GM21526 (cell line): ENCODE measurements at regions not wholly inside any gene's neighbourhood (a gene's known extent, or its start where the extent isn't known, plus 50 kb on each side); places are given as distances from the start of the nearest gene placed in this dataset.

Experiments used
- ATAC-seq: cut with Tn5 transposase; IDR thresholded peaks from one replicate; pipeline ENCODE4 v1.9.1; 2021; ENCODE audit warnings: moderate library complexity; ENCODE audit not compliant: unreplicated experiment, low FRiP score

DNA sequence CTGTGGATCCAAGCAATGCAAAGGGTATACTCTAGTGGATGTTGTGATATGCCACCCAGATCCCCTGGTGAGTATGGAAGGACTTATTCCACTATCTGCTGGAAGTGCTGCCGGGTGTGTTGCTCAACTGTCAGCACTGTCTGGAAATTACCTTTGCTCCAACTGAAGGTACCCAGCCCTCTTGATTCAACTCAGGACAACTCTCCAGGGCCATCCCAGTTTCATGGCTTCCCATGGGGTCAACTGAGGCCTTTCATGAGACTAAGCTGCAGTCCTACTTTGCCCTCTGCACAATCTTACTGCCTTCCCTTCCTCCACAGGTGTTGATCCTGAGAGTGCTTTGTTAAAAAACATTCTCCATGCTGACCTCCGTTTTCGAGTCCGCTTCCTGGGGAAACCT lies 99.8 kb downstream of the SPRY1 start:
- no peak for ATAC-seq

- ATAC-seq = no peak
Observed at GRCh38 chr4:123497340-123497739, 100.7 kb downstream of the SPRY1 start.

DNA sequence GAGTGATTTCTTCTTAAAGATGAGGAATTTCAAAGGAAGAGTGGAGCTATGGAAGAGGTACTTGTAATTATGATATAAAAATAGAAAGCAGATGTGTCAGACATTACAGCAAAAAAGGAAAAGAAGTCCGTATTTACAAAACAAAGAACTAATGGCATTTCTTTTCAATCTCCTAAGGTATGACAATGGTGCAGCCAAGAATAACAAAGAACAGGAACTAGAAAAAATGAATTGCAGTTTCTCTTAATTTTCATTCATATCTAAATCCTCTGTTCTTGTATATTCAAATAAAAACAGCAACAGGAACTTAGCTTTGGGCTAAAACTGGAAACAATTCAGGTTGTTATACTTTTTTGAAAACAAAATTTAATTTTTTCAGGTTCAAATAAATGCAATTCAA lies 105.1 kb downstream of the SPRY1 start:
- ATAC-seq = no peak

DNA sequence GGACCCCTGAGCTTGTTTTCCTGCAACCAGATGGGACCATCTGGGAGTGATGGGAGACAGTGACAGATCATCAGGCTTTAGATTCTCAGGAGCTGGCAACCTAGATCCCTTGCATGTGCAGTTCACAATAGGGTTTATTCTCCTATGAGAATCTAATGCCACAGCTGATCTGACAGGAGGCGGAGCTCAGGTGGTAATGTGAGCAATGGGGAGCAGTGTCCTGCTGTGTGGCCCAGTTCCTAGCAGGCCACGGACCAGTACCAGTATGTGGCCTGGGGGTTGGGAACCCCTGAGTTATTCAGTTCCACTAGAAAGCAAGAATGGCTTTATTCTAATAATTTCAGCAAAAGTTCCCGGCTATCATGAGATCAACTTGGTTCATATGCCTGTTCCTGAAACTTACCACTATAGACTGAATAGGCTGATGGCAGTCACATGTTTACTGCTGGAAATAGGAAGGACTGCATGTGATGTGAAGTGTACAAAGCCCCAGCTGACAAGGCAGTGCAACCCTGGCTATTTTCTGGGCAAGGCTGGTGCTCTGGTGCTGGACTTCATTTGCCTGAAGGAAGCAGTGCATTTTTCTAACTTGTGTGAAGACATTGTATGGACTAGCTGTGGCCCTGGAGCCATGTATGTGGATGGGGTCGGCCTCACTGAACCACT lies 107.2 kb downstream of the SPRY1 start:
- no peak for ATAC-seq

DNA sequence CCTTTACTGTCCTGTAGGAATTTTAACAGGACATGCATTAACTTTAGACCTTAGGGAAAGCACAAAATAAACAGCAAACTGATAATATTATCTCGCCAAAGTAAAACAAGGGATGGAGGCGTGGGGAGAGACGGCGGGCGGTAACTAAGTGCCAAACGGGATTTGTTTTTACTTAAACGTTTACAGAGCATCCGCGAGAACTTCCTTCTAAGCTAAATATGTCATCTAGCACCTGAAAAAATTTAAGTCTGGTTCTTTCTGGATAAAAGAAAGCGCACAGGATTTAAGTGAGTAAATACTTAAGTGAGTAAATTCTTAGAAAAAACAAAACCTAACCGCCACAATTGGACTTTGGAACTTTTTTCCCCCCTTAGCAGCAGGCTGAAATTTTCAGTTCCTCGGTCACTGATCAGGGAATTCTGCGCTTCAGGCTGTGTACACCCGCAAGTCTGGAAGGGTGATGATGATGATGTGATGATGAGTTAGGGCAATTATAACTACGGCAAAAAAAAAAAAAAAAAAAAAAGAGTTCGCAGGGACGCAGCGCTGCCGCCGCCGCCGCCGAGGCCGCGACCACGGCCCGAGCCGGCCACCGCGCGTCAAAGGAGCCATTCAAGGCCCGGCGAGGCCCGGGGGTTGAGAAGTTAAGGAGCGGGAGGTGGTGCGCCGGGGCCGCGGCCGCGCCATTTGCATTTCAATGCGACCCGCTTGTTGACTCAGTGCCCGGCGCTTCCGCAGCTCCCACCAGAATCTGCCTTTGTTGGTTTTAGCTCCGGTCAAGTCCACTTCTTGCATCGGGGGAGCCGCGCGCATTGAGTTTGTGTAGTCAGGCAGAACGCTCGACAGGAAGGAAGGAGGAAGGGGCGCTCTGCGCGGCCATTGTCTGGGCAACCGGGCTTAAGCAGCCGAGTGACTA lies 108.8 kb downstream of the SPRY1 start:
- ATAC-seq = no peak

- no peak for ATAC-seq
Observed at GRCh38 chr4:123506011-123506695, 109.6 kb downstream of the SPRY1 start.

DNA sequence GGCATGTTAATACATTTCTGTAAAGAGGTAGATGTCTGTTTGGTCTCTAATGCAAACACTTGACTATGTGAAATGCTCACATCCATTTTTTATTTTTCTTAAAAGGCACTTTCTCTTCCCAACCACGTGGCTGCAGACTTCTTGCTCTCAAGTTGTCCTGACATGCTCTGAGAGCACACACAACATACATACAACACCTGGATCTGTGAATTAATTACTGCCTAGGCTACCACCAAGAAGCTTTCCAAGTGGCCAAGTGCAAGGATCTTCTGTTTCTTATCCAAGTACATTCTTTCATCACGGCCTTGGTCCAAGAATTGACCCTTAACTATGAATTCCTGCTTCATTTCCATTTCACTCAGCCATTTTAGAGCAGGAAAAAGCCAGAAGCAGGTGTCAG lies 110.8 kb downstream of the SPRY1 start:
- no peak for ATAC-seq

- ATAC-seq = no peak
Observed at GRCh38 chr4:123510221-123510620, 113.6 kb downstream of the SPRY1 start.

DNA sequence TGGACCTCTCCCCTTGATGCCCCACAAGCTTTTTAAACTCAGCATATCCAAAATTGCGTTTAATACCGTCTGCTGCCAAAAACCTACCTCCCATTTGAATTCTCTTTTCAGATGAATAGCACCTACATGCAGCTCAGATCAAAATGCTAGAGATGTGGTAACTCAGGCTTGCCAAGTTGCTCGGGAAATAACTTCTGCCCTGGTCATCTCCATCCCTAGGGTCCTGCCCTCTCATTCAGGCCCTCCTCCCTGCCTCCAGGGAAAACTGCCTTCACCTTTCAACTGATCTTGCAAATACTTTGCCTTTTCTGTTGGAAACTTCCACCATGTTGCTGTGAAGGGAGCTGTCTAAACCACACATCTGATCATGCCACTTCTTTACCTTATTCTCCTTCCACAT lies 114.1 kb downstream of the SPRY1 start:
- ATAC-seq = no peak

DNA sequence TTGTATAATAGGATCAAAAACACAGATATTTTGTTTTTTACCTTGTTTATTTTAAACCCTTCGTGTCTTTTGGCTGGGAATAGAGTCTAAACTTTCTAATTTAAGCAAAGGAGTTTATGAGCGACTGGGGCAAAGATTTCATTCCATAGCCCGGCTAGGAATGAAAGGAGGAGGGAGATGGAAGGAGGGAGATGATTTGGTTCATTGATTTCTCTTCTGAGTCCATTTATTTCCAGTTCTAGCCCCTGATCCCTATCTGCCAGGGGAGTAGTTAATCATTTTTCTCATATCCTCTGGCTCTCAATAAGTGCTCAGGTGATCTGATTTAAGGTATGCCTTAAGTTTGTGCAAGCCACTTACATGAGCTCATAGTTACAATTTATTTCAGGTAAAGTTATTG lies 120.0 kb downstream of the SPRY1 start:
- no peak for ATAC-seq

DNA sequence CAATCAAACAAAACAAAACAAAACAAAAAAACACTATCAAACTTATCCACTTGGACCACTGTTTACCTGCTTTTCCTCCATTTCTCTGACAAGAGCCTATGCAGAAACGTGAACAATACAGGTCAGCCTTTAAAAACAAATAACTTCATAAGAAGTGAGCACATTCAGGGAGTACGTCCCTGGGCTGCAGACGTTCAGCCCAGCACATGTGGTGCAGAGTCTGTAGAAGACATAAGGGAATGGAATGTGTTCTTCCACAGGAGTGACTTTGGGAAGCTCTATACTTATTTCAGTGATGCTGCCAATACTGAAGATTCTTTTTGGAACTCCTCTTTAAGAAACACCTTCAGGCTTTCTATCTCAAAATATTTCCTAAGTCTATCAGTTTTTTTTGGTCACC lies 120.6 kb downstream of the SPRY1 start:
- ATAC-seq = no peak

DNA sequence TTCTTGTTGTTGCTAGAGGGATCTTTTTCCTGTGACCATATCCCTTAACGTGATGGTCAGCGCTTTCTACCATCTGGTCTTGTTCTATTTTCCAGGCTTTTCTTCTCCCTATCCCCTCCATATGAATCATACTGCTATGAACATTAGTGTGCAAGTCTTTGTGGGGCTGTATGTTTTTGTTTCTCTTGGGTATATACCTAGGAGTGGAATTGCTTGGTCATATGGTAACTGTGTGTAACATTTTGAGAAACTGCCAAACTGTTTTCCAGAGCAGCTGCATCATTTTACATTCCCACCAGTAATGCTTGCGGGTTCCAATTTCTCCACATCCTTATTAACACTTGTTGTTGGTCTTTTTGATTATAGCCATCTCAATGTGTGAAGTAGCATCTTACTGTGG lies 121.4 kb downstream of the SPRY1 start:
- no peak for ATAC-seq

DNA sequence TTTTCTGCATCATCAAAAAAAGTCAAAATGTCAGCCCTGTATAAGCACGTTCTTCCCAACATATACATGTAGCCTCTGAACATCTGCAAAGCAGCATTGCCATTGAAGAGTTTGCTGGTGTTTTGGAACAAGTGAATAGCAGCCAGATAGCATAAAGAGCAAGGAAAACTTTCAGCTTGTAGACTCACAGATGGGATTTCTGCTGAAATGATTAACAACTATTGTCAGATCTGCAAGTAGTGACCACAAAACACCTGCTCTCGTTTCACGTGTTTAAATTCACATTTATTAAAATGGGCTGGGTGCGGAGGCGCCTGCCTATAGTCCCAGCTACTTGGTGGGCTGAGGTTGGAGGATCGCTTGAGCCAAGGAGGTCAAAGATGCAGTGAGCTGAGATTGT lies 123.7 kb downstream of the SPRY1 start:
- ATAC-seq = no peak

DNA sequence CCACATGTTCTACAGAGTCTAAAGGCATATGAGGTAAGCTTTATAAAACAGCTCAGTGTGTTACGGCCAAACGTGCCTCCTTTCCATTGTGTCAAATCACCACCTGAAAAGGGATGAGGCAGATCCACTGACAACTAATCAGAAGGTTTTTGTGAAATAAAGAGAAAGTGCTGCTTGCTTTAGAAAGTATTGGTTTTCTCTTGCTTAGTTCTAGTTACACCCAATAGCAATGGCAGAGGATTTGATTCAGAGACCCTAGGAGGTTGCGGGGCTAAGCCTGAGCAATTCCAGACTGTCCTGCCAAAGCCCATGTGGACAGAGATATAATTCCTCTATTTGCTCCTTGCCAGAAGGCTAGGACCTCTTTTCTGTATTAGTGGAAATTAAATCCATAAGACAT lies 125.5 kb downstream of the SPRY1 start:
- ATAC-seq = no peak

GRCh38 chr4:123522646-123523045 lies 126.1 kb downstream of the SPRY1 start:
- no peak for ATAC-seq

- ATAC-seq = no peak
Observed at GRCh38 chr4:123524958-123525628, 128.5 kb downstream of the SPRY1 start.

DNA sequence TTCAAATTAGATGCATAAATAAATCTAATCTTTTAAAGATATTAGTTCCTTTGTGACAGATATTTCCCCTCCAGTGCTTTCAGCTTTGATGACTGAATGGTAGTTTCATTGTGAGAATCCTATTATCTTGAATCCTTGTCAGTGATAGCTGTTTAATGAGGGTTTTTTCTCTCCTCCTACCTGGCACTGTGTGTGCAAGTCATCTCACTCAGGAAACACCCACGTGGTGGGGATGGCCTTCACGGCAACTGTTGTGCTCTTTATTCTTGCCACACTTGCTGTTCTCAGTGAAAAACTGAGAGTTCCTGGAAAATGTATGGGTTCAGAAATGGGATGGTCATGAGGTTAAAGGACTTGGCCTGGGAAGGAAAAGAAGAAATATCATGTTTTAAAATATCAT lies 129.9 kb downstream of the SPRY1 start:
- ATAC-seq = no peak

DNA sequence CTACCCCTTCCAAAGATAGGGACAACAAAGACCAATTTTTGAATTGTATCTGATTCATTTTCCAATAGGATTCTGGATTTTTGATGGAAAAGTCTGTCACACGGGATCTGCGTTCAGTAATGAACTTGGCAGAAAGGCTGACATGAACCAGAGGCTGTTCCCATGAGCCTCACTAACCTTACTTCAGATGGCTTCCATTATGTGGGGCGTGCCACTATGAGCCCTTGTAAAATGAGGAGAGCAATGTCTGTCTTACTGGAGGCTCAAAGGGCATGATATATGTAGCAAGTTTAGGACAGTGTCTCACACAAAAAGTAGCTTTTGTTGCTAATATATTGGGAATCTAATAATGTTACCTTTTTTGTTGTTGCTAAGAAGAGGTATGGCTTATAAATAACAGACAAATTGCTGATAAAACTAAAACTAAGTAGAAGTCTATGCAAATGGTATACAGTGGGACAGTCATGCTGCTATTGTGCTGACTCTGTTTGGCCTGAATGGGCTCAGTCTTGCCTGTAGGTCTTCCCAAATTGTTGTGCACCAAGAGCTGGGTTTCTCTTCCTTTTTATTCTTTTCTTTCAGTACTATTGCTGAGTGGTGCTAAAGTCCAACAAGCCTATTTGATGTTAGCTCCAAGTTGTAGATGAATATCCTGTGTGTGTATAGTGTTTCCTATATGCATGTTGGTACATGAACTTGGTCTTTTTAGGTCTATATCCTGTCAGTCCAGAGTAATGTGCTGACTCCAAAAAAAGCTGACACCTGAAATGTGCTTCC lies 132.1 kb downstream of the SPRY1 start:
- no peak for ATAC-seq

GRCh38 chr4:123529278-123529568 lies 132.6 kb downstream of the SPRY1 start:
- ATAC-seq = no peak

DNA sequence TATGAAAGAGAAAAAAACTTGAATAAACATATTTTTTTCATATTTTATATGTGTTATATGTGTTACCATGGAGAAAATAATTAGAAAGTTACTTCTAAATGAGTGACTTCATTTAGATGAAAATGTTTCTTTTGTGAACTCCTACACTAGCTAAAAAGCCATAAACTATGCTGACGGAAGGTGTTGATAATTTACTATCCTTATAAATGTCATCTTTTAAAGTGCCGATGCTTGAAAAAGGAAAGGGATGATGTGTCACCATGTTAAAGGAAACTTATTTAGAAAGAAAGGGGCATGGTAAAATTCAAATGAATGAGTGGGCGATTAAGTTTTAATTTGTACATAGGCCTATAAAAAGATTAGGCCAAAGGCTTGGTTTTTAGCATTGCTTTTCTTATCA lies 133.8 kb downstream of the SPRY1 start:
- no peak for ATAC-seq
